Tibial artery (tissue), 4 donors: ENCODE measurements at regions not wholly inside any gene's neighbourhood (a gene's known extent, or its start where the extent isn't known, plus 50 kb on each side); places are given as distances from the start of the nearest gene placed in this dataset.

Experiments used
- DNase-seq, 2 donors: peaks; one replicate each; pipeline ENCODE4 v3.0.0-alpha.2; 2019
- H3K27ac ChIP-seq, 2 donors: fragments of 200-600 bp; sonication (generic) in 1 of 2; 1 replicate in 1 of 2; 2 replicates in 1 of 2; pipeline ENCODE4 v1.5.1; 2018 to 2019; ENCODE audit warnings: mild to moderate bottlenecking in 1 of 2
- H3K27me3 ChIP-seq, 2 donors: fragments of 200-600 bp; sonication (generic) in 1 of 2; one replicate each; pipeline versions ENCODE4 v1.5.1 to v1.6.0; 2016 to 2019
- H3K36me3 ChIP-seq, 3 donors: fragments of 200-600 bp; sonication (generic) in 2 of 3; one replicate each; pipeline ENCODE4 v1.5.1; 2016 to 2019; ENCODE audit warnings: mild to moderate bottlenecking in 2 of 3
- H3K4me1 ChIP-seq, 4 donors: fragments of 200-600 bp; sonication (generic) in 2 of 4; 1 replicate in 3 of 4; 2 replicates in 1 of 4; pipeline ENCODE4 v1.5.1; 2016 to 2019
- H3K4me3 ChIP-seq, 2 donors: fragments of 200-600 bp; sonication (generic) in 1 of 2; 1 replicate in 1 of 2; 2 replicates in 1 of 2; pipeline ENCODE4 v1.5.1; 2018 to 2019; ENCODE audit warnings: mild to moderate bottlenecking in 2 of 2
- H3K9me3 ChIP-seq, 3 donors: fragments of 200-600 bp; sonication (generic) in 1 of 3; one replicate each; pipeline ENCODE4 v1.5.1; 2016 to 2019
- intact Hi-C: fragments of 100-400 bp; cut with DNase I; formaldehyde crosslinking; loops from one replicate; pipeline ENCODE4 v1.15.0; 2023; ENCODE audit warnings: low total_unique reads
- TF ChIP-seq, protein P1 (sequence below), 2 experiments: fragments of 200-600 bp in 1 of 2; fragments of 450-650 bp in 1 of 2; IDR thresholded peaks; one replicate each; pipeline ENCODE4 v1.5.1; 2017 to 2019; ENCODE audit warnings: antibody characterized with exemption in 2 of 2, mild to moderate bottlenecking in 1 of 2, moderate library complexity in 1 of 2

DNA sequence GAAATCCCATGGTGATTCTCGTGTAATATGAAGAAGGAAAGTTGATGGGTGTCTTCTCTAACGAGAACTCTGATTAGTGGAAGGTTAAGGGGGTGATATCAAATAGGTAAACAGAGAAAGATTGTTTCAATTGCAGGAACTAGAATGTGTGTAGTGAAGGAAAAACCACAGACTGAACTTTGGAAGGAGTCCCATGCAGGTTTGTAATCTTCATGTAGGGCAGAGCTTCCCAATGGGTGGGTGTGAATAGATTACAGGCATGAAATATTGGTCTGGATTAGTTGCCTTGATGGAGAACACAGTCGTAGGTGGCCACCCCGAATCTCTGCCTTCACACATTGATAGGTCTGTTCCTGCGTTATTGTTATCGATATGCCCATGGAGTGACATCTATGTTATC, 295.5 kb downstream of the KCNRG start:
- Histone ChIP-seq H3K27ac (no peak overlapping the region), H3K9me3 (no peaks in the 10 kb centered on the region), H3K27me3 (no peaks in the 10 kb centered on the region), H3K4me3 (no peak overlapping the region), H3K4me1 (no peaks in the 10 kb centered on the region), H3K36me3 (no peaks in the 10 kb centered on the region)
- intact Hi-C loops, result no loop called here
- DNase-seq, result no peak
- TF ChIP-seq, protein P1, sequence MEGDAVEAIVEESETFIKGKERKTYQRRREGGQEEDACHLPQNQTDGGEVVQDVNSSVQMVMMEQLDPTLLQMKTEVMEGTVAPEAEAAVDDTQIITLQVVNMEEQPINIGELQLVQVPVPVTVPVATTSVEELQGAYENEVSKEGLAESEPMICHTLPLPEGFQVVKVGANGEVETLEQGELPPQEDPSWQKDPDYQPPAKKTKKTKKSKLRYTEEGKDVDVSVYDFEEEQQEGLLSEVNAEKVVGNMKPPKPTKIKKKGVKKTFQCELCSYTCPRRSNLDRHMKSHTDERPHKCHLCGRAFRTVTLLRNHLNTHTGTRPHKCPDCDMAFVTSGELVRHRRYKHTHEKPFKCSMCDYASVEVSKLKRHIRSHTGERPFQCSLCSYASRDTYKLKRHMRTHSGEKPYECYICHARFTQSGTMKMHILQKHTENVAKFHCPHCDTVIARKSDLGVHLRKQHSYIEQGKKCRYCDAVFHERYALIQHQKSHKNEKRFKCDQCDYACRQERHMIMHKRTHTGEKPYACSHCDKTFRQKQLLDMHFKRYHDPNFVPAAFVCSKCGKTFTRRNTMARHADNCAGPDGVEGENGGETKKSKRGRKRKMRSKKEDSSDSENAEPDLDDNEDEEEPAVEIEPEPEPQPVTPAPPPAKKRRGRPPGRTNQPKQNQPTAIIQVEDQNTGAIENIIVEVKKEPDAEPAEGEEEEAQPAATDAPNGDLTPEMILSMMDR (IDR thresholded peaks at IDR 0.05), result no peak

DNA sequence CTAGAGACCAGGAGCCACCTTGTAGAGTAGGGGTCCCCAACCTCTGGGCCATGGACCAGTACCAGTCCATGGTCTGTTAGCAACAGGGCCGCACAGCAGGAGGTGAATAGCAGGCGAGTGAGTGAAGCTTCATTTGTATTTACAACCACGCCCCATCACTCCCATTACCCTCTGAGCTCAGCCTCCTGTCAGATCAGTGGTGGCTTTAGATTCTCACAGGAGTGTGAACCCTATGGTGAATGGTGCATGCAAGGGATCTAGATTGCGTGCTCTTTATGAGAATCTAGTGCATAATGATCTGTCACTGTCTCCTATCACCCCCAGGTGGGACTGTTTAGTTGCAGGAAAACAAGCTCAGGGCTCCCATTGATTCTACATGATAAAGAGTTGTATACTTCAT, 303.6 kb downstream of the KCNRG start:
- no peaks in the 10 kb centered on the region for H3K27me3 ChIP-seq
- TF ChIP-seq, protein P1 (IDR thresholded peaks at IDR 0.05), result no peak
- H3K9me3 ChIP-seq, result no peaks in the 10 kb centered on the region
- intact Hi-C loops, result no loop called here
- H3K4me1 ChIP-seq, result peaks cover 0 to 10% (median 0%) of the 10 kb centered on the region in 4 donors
- H3K4me3 ChIP-seq, result no peak overlapping the region
- H3K27ac ChIP-seq, result no peak overlapping the region
- H3K36me3 ChIP-seq, result no peaks in the 10 kb centered on the region
- DNase-seq, result no peak

DNA sequence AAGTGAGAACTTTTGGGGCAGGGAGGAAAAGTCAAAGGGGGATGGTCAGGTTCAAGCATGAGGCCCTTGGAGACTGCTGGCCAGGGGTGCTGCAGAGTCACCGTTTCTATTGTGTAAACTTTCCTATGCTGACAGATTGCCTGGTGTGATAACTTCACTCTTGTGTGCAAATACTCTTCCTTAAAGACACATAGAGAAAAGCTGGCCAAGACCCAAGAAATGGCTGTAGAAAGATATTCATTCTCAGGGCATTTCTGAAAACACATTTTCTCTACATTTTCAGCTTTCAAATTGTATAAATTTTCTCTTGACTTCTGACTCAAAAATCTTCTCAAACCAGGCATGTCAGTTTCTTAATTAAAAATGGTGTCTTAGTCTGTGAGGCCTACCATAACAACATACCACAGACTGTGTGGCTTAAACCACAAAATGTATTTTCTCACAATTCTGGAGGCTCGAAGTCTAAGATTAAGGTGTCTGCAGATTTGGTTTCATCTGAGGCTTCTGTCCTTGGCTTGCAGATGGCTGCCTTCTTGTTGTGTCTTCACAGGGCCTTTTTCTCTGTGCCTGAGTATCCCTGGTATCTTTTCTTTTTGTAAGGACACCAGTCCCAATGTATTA, 304.5 kb downstream of the KCNRG start:
- TF ChIP-seq, protein P1 (IDR thresholded peaks at IDR 0.05), result no peak
- intact Hi-C loops, result no loop called here
- Histone ChIP-seq H3K4me3 (no peak overlapping the region), H3K27ac (no peak overlapping the region), H3K36me3 (no peaks in the 10 kb centered on the region), H3K27me3 (no peaks in the 10 kb centered on the region), H3K4me1 (peaks cover 0 to 10% (median 0%) of the 10 kb centered on the region in 4 donors), H3K9me3 (no peaks in the 10 kb centered on the region)
- no peak for DNase-seq

DNA sequence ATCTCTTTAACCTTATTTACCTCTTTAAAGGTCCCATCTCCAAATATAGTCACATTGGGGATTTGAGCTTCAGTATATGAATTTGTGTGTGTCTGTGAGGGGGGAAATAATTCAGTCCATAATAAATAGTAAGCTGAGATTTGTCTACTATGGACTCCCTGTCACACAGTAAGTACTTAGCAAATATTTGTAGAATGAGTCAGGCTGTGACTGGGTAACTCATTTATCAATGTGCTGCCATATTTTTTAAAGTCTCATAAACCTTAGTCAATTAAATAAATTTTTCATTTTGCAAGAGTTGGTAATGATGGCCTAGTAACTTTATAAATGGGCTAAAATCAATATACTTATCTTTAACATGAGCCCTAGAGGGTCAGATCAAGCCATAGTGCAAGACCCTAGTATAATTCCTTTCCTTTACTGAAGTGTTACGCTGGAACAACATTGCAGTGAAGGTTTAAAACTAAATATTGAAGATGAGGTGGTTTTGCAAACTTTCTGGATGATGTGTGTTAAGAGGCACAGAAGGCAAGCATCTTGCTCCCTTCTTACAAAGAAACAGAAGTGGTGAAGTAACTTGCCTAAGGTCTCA, 305.1 kb downstream of the KCNRG start:
- no peaks in the 10 kb centered on the region for H3K36me3 ChIP-seq
- intact Hi-C loops, result no loop called here
- no peaks in the 10 kb centered on the region for H3K9me3 ChIP-seq
- no peak overlapping the region for H3K27ac ChIP-seq
- H3K4me1 ChIP-seq, result peaks cover 0 to 10% (median 0%) of the 10 kb centered on the region in 4 donors
- TF ChIP-seq, protein P1 (IDR thresholded peaks at IDR 0.05), result no peak
- no peak for DNase-seq
- no peaks in the 10 kb centered on the region for H3K27me3 ChIP-seq
- no peak overlapping the region for H3K4me3 ChIP-seq

DNA sequence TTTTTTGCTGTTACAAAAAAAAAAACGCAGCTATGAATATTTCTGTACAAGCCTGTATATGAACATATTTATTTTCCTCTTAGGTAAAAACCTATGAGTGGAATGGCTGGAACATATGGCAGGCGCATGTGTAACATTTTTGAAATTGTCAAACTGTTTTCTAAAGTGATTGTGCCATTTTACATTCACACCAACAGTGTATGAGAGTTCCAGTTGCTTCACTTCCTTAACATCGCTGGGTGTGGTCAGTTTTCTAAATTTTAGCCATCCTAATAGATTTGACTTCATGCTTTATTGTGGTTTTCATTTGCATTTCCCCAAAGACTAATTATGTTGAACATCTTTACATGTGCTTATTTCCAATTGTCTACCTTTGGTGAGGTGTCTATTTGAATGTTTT, 306.8 kb downstream of the KCNRG start:
- no peak overlapping the region for H3K27ac ChIP-seq
- peaks cover 0 to 10% (median 0%) of the 10 kb centered on the region in 4 donors for H3K4me1 ChIP-seq
- intact Hi-C loops, result no loop called here
- H3K27me3 ChIP-seq, result no peaks in the 10 kb centered on the region
- TF ChIP-seq, protein P1 (IDR thresholded peaks at IDR 0.05), result no peak
- DNase-seq, result no peak
- H3K4me3 ChIP-seq, result no peak overlapping the region
- H3K36me3 ChIP-seq, result no peaks in the 10 kb centered on the region
- H3K9me3 ChIP-seq, result no peaks in the 10 kb centered on the region
